IMR-90 (cell line): ENCODE measurements at regions not wholly inside any gene's neighbourhood (a gene's known extent, or its start where the extent isn't known, plus 50 kb on each side); places are given as distances from the start of the nearest gene placed in this dataset.

Source experiments
- BHLHE40 ChIP-seq: fragments of 150-350 bp; IDR thresholded peaks from 2 replicates; pipeline ENCODE4 v1.6.1; 2016; ENCODE audit warnings: mild to moderate bottlenecking, low read depth, low read length
- CEBPB ChIP-seq: IDR thresholded peaks from 2 replicates; pipeline ENCODE4 v1.6.1; 2012; ENCODE audit warnings: low read depth, low read length, improper control_type of control experiment
- CHD1 ChIP-seq: IDR thresholded peaks from 2 replicates; pipeline ENCODE4 v1.6.1; 2012; ENCODE audit warnings: low read depth, low read length, improper control_type of control experiment
- CTCF ChIP-seq: conservative IDR thresholded peaks from 2 replicates; pipeline ENCODE4 v1.5.1; 2012; ENCODE audit warnings: mild to moderate bottlenecking, low read depth, low read length, improper control_type of control experiment
- FOS ChIP-seq: fragments of 150-350 bp; IDR thresholded peaks from 2 replicates; pipeline ENCODE4 v1.6.1; 2016; ENCODE audit warnings: low read depth, low read length
- POLR2A ChIP-seq: IDR thresholded peaks from 2 replicates; pipeline ENCODE4 v1.6.1; 2012; ENCODE audit warnings: mild to moderate bottlenecking, low read depth, low read length
- RAD21 ChIP-seq: IDR thresholded peaks from 2 replicates; pipeline ENCODE4 v1.6.1; 2012; ENCODE audit warnings: low read length, improper control_type of control experiment
- SMC3 ChIP-seq: fragments of 150-350 bp; IDR thresholded peaks from 2 replicates; pipeline ENCODE4 v1.6.1; 2016; ENCODE audit warnings: low read depth, mild to moderate bottlenecking, antibody characterized with exemption, low read length, moderate library complexity

GRCh38 chr2:12151716-12152115, 405.3 kb downstream of the LPIN1 start:
- TF ChIP-seq CTCF (no peak), POLR2A (no peak), BHLHE40 (no peak), CHD1 (no peak), SMC3 (no peak), FOS (no peak), RAD21 (no peak), CEBPB (no peak)
